ENCODE measurements at regions not wholly inside any gene's neighbourhood (a gene's known extent, or its start where the extent isn't known, plus 50 kb on each side); places are given as distances from the start of the nearest gene placed in this dataset.

DNA sequence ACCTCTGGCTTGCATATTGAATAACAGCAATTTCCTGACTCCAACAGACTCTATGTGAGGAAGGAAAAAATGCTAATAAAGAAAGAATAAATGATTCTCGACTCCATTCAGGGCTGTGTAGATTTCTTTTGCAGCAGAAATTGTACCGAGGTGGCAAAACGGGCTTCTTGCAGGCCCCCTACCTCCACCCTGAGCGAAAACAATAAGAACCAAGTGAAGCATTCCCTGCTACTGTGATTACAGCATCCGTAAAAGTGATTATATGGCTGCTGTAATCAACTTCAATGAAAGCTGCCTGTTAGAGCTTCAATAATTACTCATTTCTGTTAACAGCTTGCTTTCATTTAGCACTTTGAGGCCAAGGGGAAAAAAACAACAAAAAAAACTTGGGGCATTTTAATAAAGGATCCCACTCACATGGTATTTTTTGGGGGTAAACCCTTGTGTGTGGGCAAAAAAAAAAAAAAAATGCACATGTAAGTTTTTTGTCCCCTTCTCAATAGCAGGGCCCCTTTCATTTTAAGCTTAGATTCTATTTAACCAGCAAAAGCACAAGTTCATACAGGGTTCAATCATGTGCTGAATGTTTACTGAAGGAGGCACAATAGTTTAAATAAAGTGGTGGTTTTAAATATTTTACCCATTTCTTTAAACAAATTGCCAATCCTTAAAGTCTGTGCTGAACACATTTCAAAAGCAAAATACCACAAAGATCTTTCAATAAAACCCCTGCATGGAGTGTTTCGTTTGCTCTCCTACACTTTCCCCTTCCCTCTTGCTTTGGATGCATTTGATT lies 271.6 kb downstream of the LMO4 start:
- Histone ChIP-seq H3K9me3 (ENCODE audit: control insufficient read depth in 2 of 2, low read length in 2 of 2) (no peaks in the 10 kb centered on the region), H3K4me1 (ENCODE audit: control insufficient read depth, insufficient read depth, low read length, poor library complexity, severe bottlenecking) (no peaks in the 10 kb centered on the region), H3K4me3 (ENCODE audit: low read depth, low read length) (no peak overlapping the region), H3K27ac (ENCODE audit: insufficient read depth, low read length, poor library complexity, severe bottlenecking) (no peak overlapping the region), H3K36me3 (ENCODE audit: control insufficient read depth, insufficient read depth, low read length) (no peaks in the 10 kb centered on the region), H3K27me3 (ENCODE audit: control insufficient read depth, insufficient read depth, low read length) (no peaks in the 10 kb centered on the region)
- no peak for DNase-seq
- H3K4me1 Mint-ChIP-seq, result no peaks in the 10 kb centered on the region
- H3K27ac Mint-ChIP-seq, result no peak overlapping the region
- H3K27me3 Mint-ChIP-seq, result peaks cover 4% of the 10 kb centered on the region
- ATAC-seq (ENCODE audit: low read depth in 2 of 2), result no peak
- no peaks in the 10 kb centered on the region for H3K36me3 Mint-ChIP-seq
- no peak overlapping the region for H3K4me3 Mint-ChIP-seq
- peaks cover 0 to 6% (median 4%) of the 10 kb centered on the region in 7 donors for H3K9me3 Mint-ChIP-seq

DNA sequence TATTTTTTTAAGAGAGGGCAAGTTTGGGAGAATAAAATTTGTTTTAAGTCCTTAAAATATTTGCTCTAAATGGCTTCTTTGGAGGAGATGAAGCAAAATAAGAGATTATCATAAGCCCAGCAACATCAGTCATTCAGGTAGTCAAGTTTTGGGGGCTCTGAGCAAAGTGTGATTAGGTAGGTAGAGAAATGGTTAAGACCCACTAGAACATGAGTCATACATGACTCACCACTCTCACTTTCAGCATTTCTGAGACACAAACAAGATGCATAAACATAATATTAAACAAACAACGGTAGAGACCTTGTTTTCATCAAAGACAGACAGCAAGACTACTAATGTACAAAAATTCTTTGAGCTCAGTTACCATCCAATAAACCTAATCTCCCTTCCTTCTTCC lies 272.2 kb downstream of the LMO4 start:
- H3K27ac ChIP-seq (ENCODE audit: insufficient read depth, low read length, poor library complexity, severe bottlenecking), result no peak overlapping the region
- H3K4me1 Mint-ChIP-seq, result no peaks in the 10 kb centered on the region
- H3K27me3 Mint-ChIP-seq, result peaks cover 4% of the 10 kb centered on the region
- peaks cover 0 to 12% (median 5%) of the 10 kb centered on the region in 7 donors for H3K9me3 Mint-ChIP-seq
- H3K9me3 ChIP-seq (ENCODE audit: control insufficient read depth in 2 of 2, low read length in 2 of 2), result no peaks in the 10 kb centered on the region
- DNase-seq (no peak), ATAC-seq (ENCODE audit: low read depth in 2 of 2) (no peak)
- no peaks in the 10 kb centered on the region for H3K4me1 ChIP-seq (ENCODE audit: control insufficient read depth, insufficient read depth, low read length, poor library complexity, severe bottlenecking)
- no peaks in the 10 kb centered on the region for H3K27me3 ChIP-seq (ENCODE audit: control insufficient read depth, insufficient read depth, low read length)
- no peak overlapping the region for H3K4me3 Mint-ChIP-seq
- H3K36me3 ChIP-seq (ENCODE audit: control insufficient read depth, insufficient read depth, low read length), result no peaks in the 10 kb centered on the region
- no peak overlapping the region for H3K4me3 ChIP-seq (ENCODE audit: low read depth, low read length)
- no peaks in the 10 kb centered on the region for H3K36me3 Mint-ChIP-seq
- H3K27ac Mint-ChIP-seq, result peak overlapping the region in 1 of 3 donors; percentile 7

GRCh38 chr1:87603626-87604025 lies 274.9 kb downstream of the LMO4 start:
- H3K36me3 ChIP-seq (ENCODE audit: control insufficient read depth, insufficient read depth, low read length), result no peaks in the 10 kb centered on the region
- no peak for DNase-seq
- no peak overlapping the region for H3K27ac ChIP-seq (ENCODE audit: insufficient read depth, low read length, poor library complexity, severe bottlenecking)
- no peaks in the 10 kb centered on the region for H3K9me3 ChIP-seq (ENCODE audit: control insufficient read depth in 2 of 2, low read length in 2 of 2)
- H3K27me3 ChIP-seq (ENCODE audit: control insufficient read depth, insufficient read depth, low read length), result no peaks in the 10 kb centered on the region
- no peaks in the 10 kb centered on the region for H3K4me1 ChIP-seq (ENCODE audit: control insufficient read depth, insufficient read depth, low read length, poor library complexity, severe bottlenecking)
- H3K4me3 Mint-ChIP-seq, result no peak overlapping the region
- no peak for ATAC-seq (ENCODE audit: low read depth in 2 of 2)
- no peaks in the 10 kb centered on the region for H3K36me3 Mint-ChIP-seq
- peaks cover 0 to 17% (median 2%) of the 10 kb centered on the region in 7 donors for H3K9me3 Mint-ChIP-seq
- H3K4me1 Mint-ChIP-seq, result no peaks in the 10 kb centered on the region
- H3K27me3 Mint-ChIP-seq, result peaks cover 4% of the 10 kb centered on the region
- H3K27ac Mint-ChIP-seq, result no peak overlapping the region
- H3K4me3 ChIP-seq (ENCODE audit: low read depth, low read length), result no peak overlapping the region

GRCh38 chr1:87612956-87613355 lies 284.3 kb downstream of the LMO4 start:
- no peak for ATAC-seq (ENCODE audit: low read depth in 2 of 2)
- H3K4me1 Mint-ChIP-seq, result no peaks in the 10 kb centered on the region
- Histone ChIP-seq H3K9me3 (ENCODE audit: control insufficient read depth in 2 of 2, low read length in 2 of 2) (no peaks in the 10 kb centered on the region), H3K4me1 (ENCODE audit: control insufficient read depth, insufficient read depth, low read length, poor library complexity, severe bottlenecking) (no peaks in the 10 kb centered on the region), H3K27me3 (ENCODE audit: control insufficient read depth, insufficient read depth, low read length) (no peaks in the 10 kb centered on the region), H3K4me3 (ENCODE audit: low read depth, low read length) (no peak overlapping the region), H3K27ac (ENCODE audit: insufficient read depth, low read length, poor library complexity, severe bottlenecking) (no peak overlapping the region), H3K36me3 (ENCODE audit: control insufficient read depth, insufficient read depth, low read length) (no peaks in the 10 kb centered on the region)
- no peak for DNase-seq
- H3K4me3 Mint-ChIP-seq, result no peak overlapping the region
- no peaks in the 10 kb centered on the region for H3K27me3 Mint-ChIP-seq
- H3K36me3 Mint-ChIP-seq, result no peaks in the 10 kb centered on the region
- peaks cover 0 to 10% (median 0%) of the 10 kb centered on the region in 7 donors for H3K9me3 Mint-ChIP-seq
- no peak overlapping the region for H3K27ac Mint-ChIP-seq

DNA sequence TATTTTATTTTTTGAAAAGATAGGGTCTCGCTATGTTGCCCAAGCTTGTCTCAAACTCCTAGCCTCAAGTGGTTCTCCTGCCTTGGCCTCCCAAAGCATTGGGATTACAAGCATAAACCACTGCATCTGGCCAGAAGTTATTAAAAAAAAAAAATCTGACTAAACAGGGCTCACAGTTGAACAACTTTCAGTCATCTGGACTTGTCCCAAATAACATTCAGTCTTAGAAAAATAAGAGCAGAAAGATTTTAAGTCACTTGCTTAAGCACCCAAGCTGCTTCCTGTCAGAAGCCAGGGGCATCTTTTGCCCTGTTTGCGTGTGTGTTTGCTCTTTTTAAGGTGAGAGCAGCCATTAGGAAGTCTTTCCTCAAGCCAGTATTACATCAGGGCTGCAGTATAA lies 286.8 kb downstream of the LMO4 start:
- H3K4me3 Mint-ChIP-seq, result no peak overlapping the region
- Histone ChIP-seq H3K4me1 (ENCODE audit: control insufficient read depth, insufficient read depth, low read length, poor library complexity, severe bottlenecking) (no peaks in the 10 kb centered on the region), H3K27ac (ENCODE audit: insufficient read depth, low read length, poor library complexity, severe bottlenecking) (no peak overlapping the region), H3K4me3 (ENCODE audit: low read depth, low read length) (no peak overlapping the region), H3K27me3 (ENCODE audit: control insufficient read depth, insufficient read depth, low read length) (no peaks in the 10 kb centered on the region), H3K9me3 (ENCODE audit: control insufficient read depth in 2 of 2, low read length in 2 of 2) (no peaks in the 10 kb centered on the region), H3K36me3 (ENCODE audit: control insufficient read depth, insufficient read depth, low read length) (no peaks in the 10 kb centered on the region)
- no peaks in the 10 kb centered on the region for H3K36me3 Mint-ChIP-seq
- no peaks in the 10 kb centered on the region for H3K4me1 Mint-ChIP-seq
- ATAC-seq (ENCODE audit: low read depth in 2 of 2) (no peak), DNase-seq (no peak)
- H3K27ac Mint-ChIP-seq, result no peak overlapping the region
- H3K27me3 Mint-ChIP-seq, result no peaks in the 10 kb centered on the region
- H3K9me3 Mint-ChIP-seq, result peaks cover 0 to 4% (median 2%) of the 10 kb centered on the region in 7 donors

GRCh38 chr1:87615901-87616300 lies 287.2 kb downstream of the LMO4 start:
- H3K4me3 ChIP-seq (ENCODE audit: low read depth, low read length), result no peak overlapping the region
- Mint-ChIP-seq H3K9me3 (peaks cover 0 to 4% (median 2%) of the 10 kb centered on the region in 7 donors), H3K27ac (no peak overlapping the region), H3K4me1 (no peaks in the 10 kb centered on the region), H3K27me3 (no peaks in the 10 kb centered on the region), H3K4me3 (no peak overlapping the region), H3K36me3 (no peaks in the 10 kb centered on the region)
- DNase-seq (no peak), ATAC-seq (ENCODE audit: low read depth in 2 of 2) (no peak)
- no peak overlapping the region for H3K27ac ChIP-seq (ENCODE audit: insufficient read depth, low read length, poor library complexity, severe bottlenecking)
- H3K27me3 ChIP-seq (ENCODE audit: control insufficient read depth, insufficient read depth, low read length), result no peaks in the 10 kb centered on the region
- H3K4me1 ChIP-seq (ENCODE audit: control insufficient read depth, insufficient read depth, low read length, poor library complexity, severe bottlenecking), result no peaks in the 10 kb centered on the region
- no peaks in the 10 kb centered on the region for H3K9me3 ChIP-seq (ENCODE audit: control insufficient read depth in 2 of 2, low read length in 2 of 2)
- no peaks in the 10 kb centered on the region for H3K36me3 ChIP-seq (ENCODE audit: control insufficient read depth, insufficient read depth, low read length)

DNA sequence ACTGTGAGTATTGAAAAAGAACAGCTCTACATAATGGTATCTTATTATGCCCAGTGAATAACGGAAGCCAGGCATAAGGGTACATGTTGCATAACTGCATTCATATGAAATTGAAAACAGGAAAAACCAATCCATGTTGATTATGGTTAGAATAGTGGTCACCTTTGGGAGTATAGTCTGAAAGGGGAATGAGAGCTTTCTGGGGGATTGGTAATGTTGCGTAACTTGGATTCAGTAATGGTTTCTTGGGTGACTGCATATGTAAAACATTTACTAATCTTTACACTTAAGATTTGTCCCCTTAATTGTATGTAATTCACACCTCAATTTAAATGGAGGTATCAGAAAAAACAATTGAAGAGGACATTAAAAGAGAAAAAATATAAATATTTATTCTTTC lies 292.1 kb downstream of the LMO4 start:
- no peak for ATAC-seq (ENCODE audit: low read depth in 2 of 2)
- Histone ChIP-seq H3K4me1 (ENCODE audit: control insufficient read depth, insufficient read depth, low read length, poor library complexity, severe bottlenecking) (no peaks in the 10 kb centered on the region), H3K27me3 (ENCODE audit: control insufficient read depth, insufficient read depth, low read length) (no peaks in the 10 kb centered on the region), H3K4me3 (ENCODE audit: low read depth, low read length) (no peak overlapping the region), H3K36me3 (ENCODE audit: control insufficient read depth, insufficient read depth, low read length) (no peaks in the 10 kb centered on the region), H3K27ac (ENCODE audit: insufficient read depth, low read length, poor library complexity, severe bottlenecking) (no peak overlapping the region), H3K9me3 (ENCODE audit: control insufficient read depth in 2 of 2, low read length in 2 of 2) (no peaks in the 10 kb centered on the region)
- Mint-ChIP-seq H3K27me3 (no peaks in the 10 kb centered on the region), H3K27ac (no peak overlapping the region), H3K9me3 (peaks cover 0 to 10% (median 0%) of the 10 kb centered on the region in 7 donors), H3K4me3 (no peak overlapping the region), H3K4me1 (no peaks in the 10 kb centered on the region), H3K36me3 (no peaks in the 10 kb centered on the region)
- DNase-seq, result no peak

- H3K36me3 ChIP-seq (ENCODE audit: control insufficient read depth, insufficient read depth, low read length), result no peaks in the 10 kb centered on the region
- Mint-ChIP-seq H3K9me3 (peaks cover 0 to 8% (median 3%) of the 10 kb centered on the region in 7 donors), H3K4me1 (no peaks in the 10 kb centered on the region), H3K27ac (no peak overlapping the region), H3K36me3 (no peaks in the 10 kb centered on the region), H3K27me3 (no peaks in the 10 kb centered on the region), H3K4me3 (no peak overlapping the region)
- no peak for ATAC-seq (ENCODE audit: low read depth in 2 of 2)
- no peak for DNase-seq
- H3K27ac ChIP-seq (ENCODE audit: insufficient read depth, low read length, poor library complexity, severe bottlenecking), result no peak overlapping the region
- H3K4me3 ChIP-seq (ENCODE audit: low read depth, low read length), result no peak overlapping the region
- H3K4me1 ChIP-seq (ENCODE audit: control insufficient read depth, insufficient read depth, low read length, poor library complexity, severe bottlenecking), result no peaks in the 10 kb centered on the region
- no peaks in the 10 kb centered on the region for H3K27me3 ChIP-seq (ENCODE audit: control insufficient read depth, insufficient read depth, low read length)
- no peaks in the 10 kb centered on the region for H3K9me3 ChIP-seq (ENCODE audit: control insufficient read depth in 2 of 2, low read length in 2 of 2)
Measured at GRCh38 chr1:87629673-87630072, 301.0 kb downstream of the LMO4 start.

All from CD4-positive, CD25-positive, alpha-beta regulatory T cell (primary cell).